GM21576 (cell line): ENCODE measurements at regions not wholly inside any gene's neighbourhood (a gene's known extent, or its start where the extent isn't known, plus 50 kb on each side); places are given as distances from the start of the nearest gene placed in this dataset.
"Not testable (repeated sequence)": the region's sequence is repeated elsewhere in the genome, so short reads cannot be mapped to it uniquely, and the experiment has no call there.

ENCODE experiments used
- ATAC-seq: cut with Tn5 transposase; IDR thresholded peaks from one replicate; pipeline ENCODE4 v1.9.1; 2021; ENCODE audit warnings: mild to moderate bottlenecking, moderate library complexity; ENCODE audit not compliant: unreplicated experiment

GRCh38 chr18:42446195-42446594 lies 491.2 kb downstream of the PIK3C3 start:
- ATAC-seq = no peak

GRCh38 chr18:42447688-42448087 lies 492.7 kb downstream of the PIK3C3 start:
- ATAC-seq = no peak

- ATAC-seq = no peak
Observed at GRCh38 chr18:42458226-42458625, 503.2 kb downstream of the PIK3C3 start.

GRCh38 chr18:42459873-42460272 lies 504.8 kb downstream of the PIK3C3 start:
- ATAC-seq = no peak

DNA sequence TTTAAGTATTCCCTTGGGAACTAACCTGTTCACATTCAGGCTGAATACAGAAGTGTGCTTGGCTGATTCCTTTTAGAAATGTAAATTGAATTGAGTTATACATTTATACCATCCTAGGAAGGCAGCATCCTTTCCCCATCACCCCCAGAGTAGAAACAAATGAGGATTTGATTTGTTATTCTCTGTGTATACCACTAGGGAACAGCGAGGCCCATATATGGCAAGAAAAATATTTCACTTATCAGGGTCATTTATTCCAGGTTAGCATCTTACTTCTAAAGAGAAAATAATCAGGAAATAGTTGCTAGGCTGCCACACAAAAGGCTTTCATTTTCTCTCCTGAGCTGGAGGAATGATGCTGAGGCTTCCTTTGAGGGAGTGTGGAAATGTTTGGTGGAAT lies 516.9 kb downstream of the PIK3C3 start:
- no peak for ATAC-seq

DNA sequence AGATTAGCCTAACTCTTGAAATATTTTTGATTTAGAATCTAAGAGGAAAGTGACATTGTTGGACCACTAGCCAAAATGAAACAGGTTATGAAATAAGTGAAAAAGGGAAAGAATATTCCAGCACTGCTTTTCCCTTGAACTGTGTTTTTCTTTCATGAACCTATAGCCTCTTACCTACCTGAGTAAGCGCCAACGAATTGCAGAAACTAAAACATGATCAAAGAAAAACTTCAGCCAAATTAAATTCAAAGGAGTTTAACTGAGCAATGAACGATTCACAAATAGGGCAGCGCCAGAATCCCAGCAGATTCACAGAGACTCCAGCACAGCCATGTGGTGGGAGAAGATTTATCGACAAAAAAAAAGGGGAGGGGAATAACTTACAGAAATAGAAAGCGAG lies 518.6 kb downstream of the PIK3C3 start:
- ATAC-seq = no peak

- ATAC-seq = no peak
Observed at GRCh38 chr18:42474577-42474976, 519.5 kb downstream of the PIK3C3 start.

- ATAC-seq = no peak
Observed at GRCh38 chr18:42475157-42475556, 520.1 kb downstream of the PIK3C3 start.

GRCh38 chr18:42477267-42477666 lies 522.2 kb downstream of the PIK3C3 start:
- no peak for ATAC-seq

- no peak for ATAC-seq
Observed at GRCh38 chr18:42480441-42480840, 525.4 kb downstream of the PIK3C3 start.

GRCh38 chr18:42484648-42485047 lies 529.6 kb downstream of the PIK3C3 start:
- no peak for ATAC-seq

DNA sequence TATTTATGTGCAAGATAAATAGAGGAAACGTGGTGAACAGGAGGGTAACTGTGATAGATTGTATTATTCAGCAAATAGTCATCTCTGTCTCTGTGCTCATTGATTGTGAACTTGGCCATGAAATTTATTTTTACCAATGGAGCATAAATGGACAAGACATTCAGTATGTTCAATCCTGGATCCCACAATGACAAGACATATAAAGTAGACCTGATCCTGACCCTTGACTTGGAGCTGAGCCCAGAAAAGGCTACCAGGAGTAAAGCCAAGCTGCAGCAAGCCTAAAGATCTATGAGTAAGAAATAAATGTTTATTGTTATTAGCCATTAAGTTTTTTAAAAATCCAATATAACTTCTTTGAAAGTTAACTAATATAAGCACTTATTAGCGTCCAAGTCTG lies 531.2 kb downstream of the PIK3C3 start:
- ATAC-seq = no peak

GRCh38 chr18:42508683-42509296 lies 553.8 kb downstream of the PIK3C3 start:
- ATAC-seq = no peak

DNA sequence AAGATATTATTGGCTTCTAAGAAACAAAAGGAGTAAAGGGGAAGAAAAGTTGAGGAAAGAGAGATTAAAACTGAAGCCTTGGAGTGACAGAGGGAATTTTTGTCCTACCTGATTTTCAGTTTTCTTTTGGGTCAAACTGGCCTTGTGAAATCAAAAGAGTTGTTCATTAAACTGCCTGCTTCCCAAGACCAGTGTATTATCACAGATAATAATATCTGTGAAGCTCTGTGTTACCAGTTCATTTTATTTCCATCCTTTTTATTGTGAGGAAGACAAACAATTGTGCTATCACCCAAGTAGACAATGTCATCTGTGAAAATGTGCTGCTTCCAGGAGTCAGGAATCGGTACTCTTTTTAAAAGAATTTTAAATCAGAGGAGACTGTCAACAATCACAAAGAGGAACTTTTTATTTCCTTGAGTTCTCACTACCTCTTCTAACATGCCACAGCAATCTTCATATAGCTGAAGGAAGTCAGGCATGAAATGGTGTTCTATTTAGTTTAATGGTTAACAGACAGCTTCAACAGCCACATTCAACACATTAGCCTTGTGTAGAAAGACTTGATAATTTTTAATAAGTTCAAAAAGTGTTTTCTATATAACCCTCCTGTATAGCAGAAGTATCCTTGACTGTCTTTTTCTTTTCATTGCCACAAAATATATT lies 554.8 kb downstream of the PIK3C3 start:
- ATAC-seq = no peak

DNA sequence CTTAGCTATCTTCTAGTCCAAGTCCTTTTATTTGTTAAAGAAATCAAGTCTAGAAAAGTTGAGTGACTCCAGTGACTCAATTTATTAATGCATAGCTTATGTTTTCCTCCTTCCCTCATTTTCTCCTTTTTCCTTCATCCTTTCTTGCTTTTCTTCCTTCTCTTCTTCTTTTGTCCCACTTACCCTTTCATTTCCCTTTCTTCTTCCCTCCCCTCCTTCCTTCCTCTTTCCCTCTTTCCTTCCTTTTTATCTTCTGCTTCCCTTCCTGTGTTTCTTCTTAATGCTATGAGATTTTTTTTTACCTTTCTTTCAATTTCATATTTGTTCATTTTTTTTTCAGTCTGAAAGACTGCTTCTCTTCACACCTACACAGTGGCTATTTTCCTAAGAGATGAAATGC lies 555.5 kb downstream of the PIK3C3 start:
- no peak for ATAC-seq

DNA sequence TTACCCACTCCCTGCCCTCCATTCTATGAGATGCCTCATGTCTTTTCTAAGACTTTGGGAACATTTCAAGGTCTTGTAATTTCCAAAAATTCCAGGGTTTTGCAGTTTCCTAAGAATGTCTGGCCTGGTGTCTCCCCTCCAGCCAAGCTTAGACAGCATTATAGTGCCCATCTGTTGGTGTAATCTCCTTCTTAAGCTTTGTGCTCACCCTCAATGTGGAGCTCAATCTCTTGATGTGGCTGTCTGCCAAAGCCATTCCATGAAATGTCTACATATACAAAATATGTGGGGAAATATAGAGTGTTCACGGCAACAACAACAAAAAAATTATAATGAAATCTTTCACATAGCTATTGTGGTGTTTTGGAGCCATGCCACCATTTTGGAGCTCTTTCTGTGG lies 558.4 kb downstream of the PIK3C3 start:
- ATAC-seq = no peak

- ATAC-seq = no peak
Observed at GRCh38 chr18:42514512-42514911, 559.5 kb downstream of the PIK3C3 start.

DNA sequence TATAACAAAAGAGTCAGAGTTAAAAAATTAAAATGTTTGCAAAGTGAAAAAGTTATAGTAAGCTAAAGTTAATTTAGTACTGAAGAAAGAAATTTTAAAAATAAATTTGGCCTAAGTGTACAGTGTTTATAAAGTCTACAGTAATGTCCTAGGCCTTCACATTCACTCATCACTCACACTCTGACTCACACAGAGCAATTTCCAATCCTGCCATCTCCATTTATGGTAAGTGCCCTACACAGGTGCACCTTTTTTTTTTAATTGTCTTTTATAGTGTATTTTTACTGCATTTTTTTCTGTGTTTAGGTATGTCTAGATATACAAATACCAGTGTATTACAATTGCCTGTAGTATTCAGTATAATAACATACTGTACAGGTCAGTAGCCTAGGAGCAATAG lies 562.9 kb downstream of the PIK3C3 start:
- no peak for ATAC-seq

- ATAC-seq = not testable (repeated sequence)
Observed at GRCh38 chr18:42518331-42518730, 563.3 kb downstream of the PIK3C3 start.

GRCh38 chr18:42520138-42520537 lies 565.1 kb downstream of the PIK3C3 start:
- ATAC-seq = no peak

DNA sequence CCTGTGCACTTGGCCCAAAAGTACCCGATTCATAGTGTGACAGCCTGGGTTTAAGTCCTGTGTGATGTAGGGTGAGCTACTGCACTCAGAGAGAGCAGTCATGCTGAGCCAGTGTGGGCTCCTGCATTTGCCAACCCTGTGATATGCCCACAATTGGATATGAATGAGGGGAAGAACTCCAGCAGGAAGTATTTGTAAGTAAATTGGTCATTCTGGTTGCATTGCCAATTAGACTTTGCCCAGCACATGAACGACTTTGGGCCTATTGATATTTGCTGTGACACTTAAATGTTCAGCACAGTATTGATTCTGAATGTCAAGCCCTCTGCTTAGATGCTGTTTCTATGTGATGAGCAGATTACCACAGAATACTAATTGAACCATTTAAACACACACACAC lies 570.9 kb downstream of the PIK3C3 start:
- ATAC-seq = no peak

DNA sequence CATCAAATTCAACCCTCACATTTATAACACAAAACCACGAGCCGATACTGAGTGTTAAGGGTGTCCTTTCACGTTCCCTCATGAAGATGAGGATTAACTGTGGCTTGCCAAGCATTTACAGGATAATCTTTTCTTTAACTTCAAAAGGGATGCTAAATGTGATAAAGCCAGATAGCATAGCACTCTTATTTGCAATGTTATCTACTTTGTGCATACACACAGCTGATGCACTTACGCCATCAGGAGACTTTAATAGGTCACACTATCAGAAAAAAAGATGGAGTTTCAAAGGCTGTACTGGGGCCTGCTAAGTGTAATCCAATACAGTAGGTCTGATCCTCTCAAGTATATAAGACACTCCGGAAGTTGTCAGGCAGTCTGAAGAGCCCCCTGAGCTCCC lies 572.7 kb downstream of the PIK3C3 start:
- ATAC-seq = no peak

DNA sequence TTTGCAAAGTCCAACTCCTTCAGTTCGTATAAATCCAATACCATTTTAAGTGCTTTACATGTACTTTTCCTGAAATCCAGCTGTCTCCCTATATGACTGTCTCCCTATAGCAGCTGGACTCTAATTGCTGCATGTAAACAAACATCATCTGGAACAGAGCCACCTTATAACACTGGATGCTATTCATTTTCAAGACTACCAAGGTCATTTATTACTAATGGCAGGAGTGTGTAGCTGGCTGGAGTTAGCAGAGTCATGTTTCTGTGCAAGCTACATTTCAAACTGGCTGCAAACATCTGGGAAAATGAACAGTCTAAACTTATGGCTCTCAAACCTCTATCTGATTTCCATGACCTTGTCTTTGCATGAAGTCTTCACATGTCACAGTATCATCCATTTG lies 575.2 kb downstream of the PIK3C3 start:
- no peak for ATAC-seq
